Hypothalamus (tissue), 51 donors: ENCODE measurements at regions not wholly inside any gene's neighbourhood (a gene's known extent, or its start where the extent isn't known, plus 50 kb on each side); places are given as distances from the start of the nearest gene placed in this dataset.

Experiments
- DNase-seq, 51 donors: peaks; one replicate each; lab custom pipeline; 2025; lab: John Stamatoyannopoulos, UW

- no peak for DNase-seq
Observed at GRCh38 chr14:42877716-42878115, 1271.0 kb downstream of the LRFN5 start.

- no peak for DNase-seq
Observed at GRCh38 chr14:42872786-42873185, 1266.1 kb downstream of the LRFN5 start.

- no peak for DNase-seq
Observed at GRCh38 chr14:42869681-42870080, 1263.0 kb downstream of the LRFN5 start.

- DNase-seq = no peak
Observed at GRCh38 chr14:42862114-42862513, 1255.4 kb downstream of the LRFN5 start.

GRCh38 chr14:42860371-42860770, 1253.7 kb downstream of the LRFN5 start:
- DNase-seq = no peak

- no peak for DNase-seq
Observed at GRCh38 chr14:42856106-42856505, 1249.4 kb downstream of the LRFN5 start.

- DNase-seq = no peak
Observed at GRCh38 chr14:42855085-42855484, 1248.4 kb downstream of the LRFN5 start.

- DNase-seq = peak in 2 of 51 donors; percentile 2 to 4
Observed at GRCh38 chr14:42854061-42854460, 1247.4 kb downstream of the LRFN5 start.

- no peak for DNase-seq
Observed at GRCh38 chr14:42848652-42849051, 1242.0 kb downstream of the LRFN5 start.

GRCh38 chr14:42814817-42815216, 1208.1 kb downstream of the LRFN5 start:
- DNase-seq = no peak

GRCh38 chr14:42806909-42807315, 1200.2 kb downstream of the LRFN5 start:
- DNase-seq = no peak

GRCh38 chr14:42804141-42804540, 1197.5 kb downstream of the LRFN5 start:
- DNase-seq = no peak

GRCh38 chr14:42802346-42802745, 1195.7 kb downstream of the LRFN5 start:
- no peak for DNase-seq

- no peak for DNase-seq
Observed at GRCh38 chr14:42792166-42792565, 1185.5 kb downstream of the LRFN5 start.

GRCh38 chr14:42782754-42783153, 1176.1 kb downstream of the LRFN5 start:
- DNase-seq = no peak

GRCh38 chr14:42778984-42779383, 1172.3 kb downstream of the LRFN5 start:
- DNase-seq = no peak

GRCh38 chr14:42750771-42751170, 1144.1 kb downstream of the LRFN5 start:
- no peak for DNase-seq

- no peak for DNase-seq
Observed at GRCh38 chr14:42742084-42742483, 1135.4 kb downstream of the LRFN5 start.

- no peak for DNase-seq
Observed at GRCh38 chr14:42736408-42736807, 1129.7 kb downstream of the LRFN5 start.

GRCh38 chr14:42734041-42734440, 1127.4 kb downstream of the LRFN5 start:
- DNase-seq = no peak

GRCh38 chr14:42732005-42732404, 1125.3 kb downstream of the LRFN5 start:
- no peak for DNase-seq

GRCh38 chr14:42731480-42731879, 1124.8 kb downstream of the LRFN5 start:
- DNase-seq = no peak

- no peak for DNase-seq
Observed at GRCh38 chr14:42729681-42730080, 1123.0 kb downstream of the LRFN5 start.

- DNase-seq = no peak
Observed at GRCh38 chr14:42719391-42719790, 1112.7 kb downstream of the LRFN5 start.
